Gastroesophageal sphincter (tissue), 3 donors: ENCODE measurements at regions not wholly inside any gene's neighbourhood (a gene's known extent, or its start where the extent isn't known, plus 50 kb on each side); places are given as distances from the start of the nearest gene placed in this dataset.

Source experiments
- POLR2A ChIP-seq, 2 donors: fragments of 450-650 bp; IDR thresholded peaks; one replicate each; pipeline ENCODE4 v1.6.1; 2017; ENCODE audit warnings: antibody characterized with exemption in 2 of 2, mild to moderate bottlenecking in 2 of 2, moderate library complexity in 1 of 2
- TF ChIP-seq, protein P1 (sequence below), 4 experiments: fragments of 200-600 bp in 2 of 4; fragments of 450-650 bp in 2 of 4; sonication (generic) in 1 of 4; IDR thresholded peaks; one replicate each; pipeline ENCODE4 v1.5.1; 2017 to 2019; ENCODE audit warnings: antibody characterized with exemption in 4 of 4, mild to moderate bottlenecking in 2 of 4, moderate library complexity in 2 of 4

DNA sequence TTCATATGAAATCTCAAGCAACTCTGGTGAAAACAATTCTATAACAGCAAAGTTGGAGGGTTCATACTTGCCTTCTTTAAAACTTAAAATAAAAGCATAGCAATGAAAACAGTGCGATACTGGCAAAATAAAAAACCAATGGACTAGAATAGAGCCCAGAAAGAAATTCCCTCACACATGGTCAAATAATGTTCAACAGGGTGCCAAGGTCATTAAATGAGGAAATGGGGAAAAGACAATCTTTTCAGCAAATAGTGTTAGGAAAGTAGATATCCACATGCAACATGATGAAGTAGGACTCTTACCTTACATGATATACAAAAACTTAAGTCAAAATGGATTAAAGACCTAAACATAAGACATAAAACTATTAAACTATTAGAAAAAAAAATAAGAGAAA, 970.2 kb upstream of the AGA start:
- no peak for TF ChIP-seq POLR2A (IDR thresholded peaks at IDR 0.05)
- TF ChIP-seq, protein P1, sequence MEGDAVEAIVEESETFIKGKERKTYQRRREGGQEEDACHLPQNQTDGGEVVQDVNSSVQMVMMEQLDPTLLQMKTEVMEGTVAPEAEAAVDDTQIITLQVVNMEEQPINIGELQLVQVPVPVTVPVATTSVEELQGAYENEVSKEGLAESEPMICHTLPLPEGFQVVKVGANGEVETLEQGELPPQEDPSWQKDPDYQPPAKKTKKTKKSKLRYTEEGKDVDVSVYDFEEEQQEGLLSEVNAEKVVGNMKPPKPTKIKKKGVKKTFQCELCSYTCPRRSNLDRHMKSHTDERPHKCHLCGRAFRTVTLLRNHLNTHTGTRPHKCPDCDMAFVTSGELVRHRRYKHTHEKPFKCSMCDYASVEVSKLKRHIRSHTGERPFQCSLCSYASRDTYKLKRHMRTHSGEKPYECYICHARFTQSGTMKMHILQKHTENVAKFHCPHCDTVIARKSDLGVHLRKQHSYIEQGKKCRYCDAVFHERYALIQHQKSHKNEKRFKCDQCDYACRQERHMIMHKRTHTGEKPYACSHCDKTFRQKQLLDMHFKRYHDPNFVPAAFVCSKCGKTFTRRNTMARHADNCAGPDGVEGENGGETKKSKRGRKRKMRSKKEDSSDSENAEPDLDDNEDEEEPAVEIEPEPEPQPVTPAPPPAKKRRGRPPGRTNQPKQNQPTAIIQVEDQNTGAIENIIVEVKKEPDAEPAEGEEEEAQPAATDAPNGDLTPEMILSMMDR (IDR thresholded peaks at IDR 0.05), result no peak
